ENCODE measurements at regions not wholly inside any gene's neighbourhood (a gene's known extent, or its start where the extent isn't known, plus 50 kb on each side); places are given as distances from the start of the nearest gene placed in this dataset.

DNA sequence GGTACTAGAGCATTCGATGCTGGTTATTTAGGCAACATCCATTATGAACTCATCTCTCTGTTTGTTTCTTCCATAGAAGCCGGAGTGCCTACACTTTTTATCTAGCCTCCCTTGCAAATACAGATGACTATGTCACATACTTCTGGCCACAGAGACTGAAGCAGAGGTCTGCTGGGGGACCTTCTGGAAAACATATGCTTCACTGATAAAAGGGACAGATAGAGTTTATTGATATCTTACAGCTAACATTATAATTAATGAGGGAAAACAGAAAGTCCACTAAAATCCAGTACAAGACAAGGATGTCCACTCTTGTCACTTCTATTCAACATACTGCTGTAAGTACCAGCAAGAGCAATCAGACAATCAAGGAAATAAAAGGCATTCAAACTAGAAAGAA lies 104.3 kb upstream of the FAR2 start:
- Mint-ChIP-seq H3K27me3 (ENCODE audit: unreplicated experiment) (peaks cover 2% of the 10 kb centered on the region), H3K27ac (ENCODE audit: unreplicated experiment) (no peak overlapping the region), H3K4me1 (ENCODE audit: unreplicated experiment) (no peaks in the 10 kb centered on the region), H3K9me3 (ENCODE audit: unreplicated experiment) (no peaks in the 10 kb centered on the region), H3K36me3 (ENCODE audit: low read depth, unreplicated experiment) (no peaks in the 10 kb centered on the region), H3K4me3 (ENCODE audit: unreplicated experiment) (no peak overlapping the region)
- DNase-seq (ENCODE audit: low spot score) = no peak
- TF ChIP-seq, protein P1, sequence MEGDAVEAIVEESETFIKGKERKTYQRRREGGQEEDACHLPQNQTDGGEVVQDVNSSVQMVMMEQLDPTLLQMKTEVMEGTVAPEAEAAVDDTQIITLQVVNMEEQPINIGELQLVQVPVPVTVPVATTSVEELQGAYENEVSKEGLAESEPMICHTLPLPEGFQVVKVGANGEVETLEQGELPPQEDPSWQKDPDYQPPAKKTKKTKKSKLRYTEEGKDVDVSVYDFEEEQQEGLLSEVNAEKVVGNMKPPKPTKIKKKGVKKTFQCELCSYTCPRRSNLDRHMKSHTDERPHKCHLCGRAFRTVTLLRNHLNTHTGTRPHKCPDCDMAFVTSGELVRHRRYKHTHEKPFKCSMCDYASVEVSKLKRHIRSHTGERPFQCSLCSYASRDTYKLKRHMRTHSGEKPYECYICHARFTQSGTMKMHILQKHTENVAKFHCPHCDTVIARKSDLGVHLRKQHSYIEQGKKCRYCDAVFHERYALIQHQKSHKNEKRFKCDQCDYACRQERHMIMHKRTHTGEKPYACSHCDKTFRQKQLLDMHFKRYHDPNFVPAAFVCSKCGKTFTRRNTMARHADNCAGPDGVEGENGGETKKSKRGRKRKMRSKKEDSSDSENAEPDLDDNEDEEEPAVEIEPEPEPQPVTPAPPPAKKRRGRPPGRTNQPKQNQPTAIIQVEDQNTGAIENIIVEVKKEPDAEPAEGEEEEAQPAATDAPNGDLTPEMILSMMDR (IDR thresholded peaks at IDR 0.05; ENCODE audit: unreplicated experiment) = no peak

DNA sequence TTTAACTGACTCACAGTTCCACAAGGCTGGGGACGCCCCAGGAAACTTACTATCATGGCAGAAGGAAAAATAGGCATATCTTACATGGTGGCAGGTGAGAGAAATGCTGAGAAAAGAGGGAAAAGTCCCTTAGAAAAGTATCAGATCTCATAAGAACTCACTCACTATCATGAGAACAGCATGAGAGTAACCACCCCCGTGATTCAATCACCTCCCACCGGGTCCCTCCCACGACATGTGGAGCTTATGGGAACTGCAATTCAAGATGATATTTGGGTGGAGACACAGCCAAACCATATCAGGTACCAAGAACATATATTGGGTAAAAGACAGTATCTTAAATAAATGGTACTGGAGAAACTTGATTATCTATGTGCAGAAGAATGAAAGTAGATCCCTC lies 100.3 kb upstream of the FAR2 start:
- no peaks in the 10 kb centered on the region for H3K36me3 Mint-ChIP-seq (ENCODE audit: low read depth, unreplicated experiment)
- TF ChIP-seq, protein P1 (IDR thresholded peaks at IDR 0.05; ENCODE audit: unreplicated experiment) = no peak
- peaks cover 1% of the 10 kb centered on the region for H3K27me3 Mint-ChIP-seq (ENCODE audit: unreplicated experiment)
- H3K9me3 Mint-ChIP-seq (ENCODE audit: unreplicated experiment) = no peaks in the 10 kb centered on the region
- no peaks in the 10 kb centered on the region for H3K4me1 Mint-ChIP-seq (ENCODE audit: unreplicated experiment)
- H3K27ac Mint-ChIP-seq (ENCODE audit: unreplicated experiment) = no peak overlapping the region
- H3K4me3 Mint-ChIP-seq (ENCODE audit: unreplicated experiment) = no peak overlapping the region
- no peak for DNase-seq (ENCODE audit: low spot score)

DNA sequence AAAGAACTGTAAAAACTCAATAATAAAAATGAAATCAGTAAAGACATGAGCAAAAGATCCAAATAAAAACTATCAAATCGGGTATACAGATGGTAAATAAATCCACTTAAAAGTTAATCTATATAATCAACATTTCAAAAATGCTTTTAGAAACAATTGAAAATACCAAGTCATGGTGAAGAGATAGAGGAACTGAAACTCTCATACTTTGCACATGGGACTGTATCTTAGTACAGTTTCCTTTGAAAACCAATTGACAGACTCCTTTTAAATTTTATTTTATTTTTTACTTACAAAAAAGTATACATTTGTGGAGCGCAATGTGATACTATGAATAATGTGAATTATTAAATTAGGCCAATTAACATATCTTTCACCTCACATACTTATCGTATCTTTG lies 98.6 kb upstream of the FAR2 start:
- Mint-ChIP-seq H3K36me3 (ENCODE audit: low read depth, unreplicated experiment) (no peaks in the 10 kb centered on the region), H3K27me3 (ENCODE audit: unreplicated experiment) (peaks cover 1% of the 10 kb centered on the region), H3K4me3 (ENCODE audit: unreplicated experiment) (no peak overlapping the region), H3K27ac (ENCODE audit: unreplicated experiment) (no peak overlapping the region), H3K4me1 (ENCODE audit: unreplicated experiment) (no peaks in the 10 kb centered on the region), H3K9me3 (ENCODE audit: unreplicated experiment) (no peaks in the 10 kb centered on the region)
- no peak for DNase-seq (ENCODE audit: low spot score)
- TF ChIP-seq, protein P1 (IDR thresholded peaks at IDR 0.05; ENCODE audit: unreplicated experiment) = no peak

DNA sequence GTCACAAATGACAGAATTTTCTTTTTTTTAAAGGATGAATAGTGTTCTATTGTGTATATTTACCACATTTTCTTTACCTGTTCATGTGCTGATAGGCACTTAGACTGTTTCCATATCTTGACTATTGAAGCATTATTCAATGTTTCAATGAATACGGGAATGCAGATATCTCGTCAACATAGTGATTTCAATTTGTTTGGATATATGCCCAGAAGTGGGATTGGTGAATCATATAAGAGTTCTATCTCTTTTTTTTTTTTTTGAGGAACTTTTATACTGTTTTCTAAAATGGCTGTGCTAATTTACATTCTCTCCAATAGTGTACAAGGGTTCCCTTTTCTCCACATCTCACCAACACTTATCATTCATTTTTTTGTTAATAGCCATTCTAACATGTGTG lies 97.9 kb upstream of the FAR2 start:
- H3K27me3 Mint-ChIP-seq (ENCODE audit: unreplicated experiment) = peaks cover 1% of the 10 kb centered on the region
- no peak overlapping the region for H3K4me3 Mint-ChIP-seq (ENCODE audit: unreplicated experiment)
- no peaks in the 10 kb centered on the region for H3K36me3 Mint-ChIP-seq (ENCODE audit: low read depth, unreplicated experiment)

DNA sequence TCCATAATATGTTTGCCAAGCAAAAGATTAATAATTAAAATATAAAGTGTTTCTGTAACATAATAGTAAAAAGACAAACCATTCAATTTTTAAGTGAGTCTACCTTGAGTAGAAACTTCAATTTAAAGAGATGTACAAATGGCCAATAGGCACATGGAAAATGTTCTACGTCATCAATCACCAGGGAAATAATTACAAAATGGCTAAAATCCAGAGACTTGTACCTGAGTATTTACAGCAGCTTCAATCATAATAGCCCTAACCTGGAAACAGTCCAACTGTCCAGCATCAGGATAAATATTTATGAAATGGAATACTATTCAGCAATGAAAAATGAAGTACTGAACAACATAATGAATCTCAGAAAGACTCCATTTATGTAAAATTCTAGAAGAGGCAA lies 95.5 kb upstream of the FAR2 start:
- no peak overlapping the region for H3K27ac Mint-ChIP-seq (ENCODE audit: unreplicated experiment)
- no peaks in the 10 kb centered on the region for H3K4me1 Mint-ChIP-seq (ENCODE audit: unreplicated experiment)
- no peaks in the 10 kb centered on the region for H3K36me3 Mint-ChIP-seq (ENCODE audit: low read depth, unreplicated experiment)
- TF ChIP-seq, protein P1 (IDR thresholded peaks at IDR 0.05; ENCODE audit: unreplicated experiment) = no peak
- H3K4me3 Mint-ChIP-seq (ENCODE audit: unreplicated experiment) = no peak overlapping the region
- no peaks in the 10 kb centered on the region for H3K27me3 Mint-ChIP-seq (ENCODE audit: unreplicated experiment)
- no peaks in the 10 kb centered on the region for H3K9me3 Mint-ChIP-seq (ENCODE audit: unreplicated experiment)
- DNase-seq (ENCODE audit: low spot score) = no peak

More for the DNA sequence above, 97.9 kb upstream of the FAR2 start:
- TF ChIP-seq, protein P1 (IDR thresholded peaks at IDR 0.05; ENCODE audit: unreplicated experiment) = no peak
- H3K27ac Mint-ChIP-seq (ENCODE audit: unreplicated experiment) = no peak overlapping the region
- DNase-seq (ENCODE audit: low spot score) = no peak
- no peaks in the 10 kb centered on the region for H3K9me3 Mint-ChIP-seq (ENCODE audit: unreplicated experiment)
- no peaks in the 10 kb centered on the region for H3K4me1 Mint-ChIP-seq (ENCODE audit: unreplicated experiment)

Data from endothelial cell (in vitro differentiated cells).